Tibial artery (tissue), 4 donors: ENCODE measurements at regions not wholly inside any gene's neighbourhood (a gene's known extent, or its start where the extent isn't known, plus 50 kb on each side); places are given as distances from the start of the nearest gene placed in this dataset.

Experiments
- DNase-seq, 2 donors: peaks; one replicate each; pipeline ENCODE4 v3.0.0-alpha.2; 2019
- H3K27ac ChIP-seq, 2 donors: fragments of 200-600 bp; sonication (generic) in 1 of 2; 1 replicate in 1 of 2; 2 replicates in 1 of 2; pipeline ENCODE4 v1.5.1; 2018 to 2019; ENCODE audit warnings: mild to moderate bottlenecking in 1 of 2
- H3K27me3 ChIP-seq, 2 donors: fragments of 200-600 bp; sonication (generic) in 1 of 2; one replicate each; pipeline versions ENCODE4 v1.5.1 to v1.6.0; 2016 to 2019
- H3K36me3 ChIP-seq, 3 donors: fragments of 200-600 bp; sonication (generic) in 2 of 3; one replicate each; pipeline ENCODE4 v1.5.1; 2016 to 2019; ENCODE audit warnings: mild to moderate bottlenecking in 2 of 3
- H3K4me1 ChIP-seq, 4 donors: fragments of 200-600 bp; sonication (generic) in 2 of 4; 1 replicate in 3 of 4; 2 replicates in 1 of 4; pipeline ENCODE4 v1.5.1; 2016 to 2019
- H3K4me3 ChIP-seq, 2 donors: fragments of 200-600 bp; sonication (generic) in 1 of 2; 1 replicate in 1 of 2; 2 replicates in 1 of 2; pipeline ENCODE4 v1.5.1; 2018 to 2019; ENCODE audit warnings: mild to moderate bottlenecking in 2 of 2
- H3K9me3 ChIP-seq, 3 donors: fragments of 200-600 bp; sonication (generic) in 1 of 3; one replicate each; pipeline ENCODE4 v1.5.1; 2016 to 2019
- CTCF ChIP-seq, 2 experiments: fragments of 200-600 bp in 1 of 2; fragments of 450-650 bp in 1 of 2; IDR thresholded peaks; one replicate each; pipeline ENCODE4 v1.5.1; 2017 to 2019; ENCODE audit warnings: antibody characterized with exemption in 2 of 2, mild to moderate bottlenecking in 1 of 2, moderate library complexity in 1 of 2
- intact Hi-C: fragments of 100-400 bp; cut with DNase I; formaldehyde crosslinking; loops from one replicate; pipeline ENCODE4 v1.15.0; 2023; ENCODE audit warnings: low total_unique reads

- Histone ChIP-seq H3K4me3 (no peak overlapping the region), H3K4me1 (peaks cover 0 to 10% (median 6%) of the 10 kb centered on the region in 4 donors), H3K27me3 (no peaks in the 10 kb centered on the region), H3K9me3 (no peaks in the 10 kb centered on the region), H3K27ac (no peak overlapping the region), H3K36me3 (no peaks in the 10 kb centered on the region)
- no peak for TF ChIP-seq CTCF (IDR thresholded peaks at IDR 0.05)
- DNase-seq, result no peak
- intact Hi-C loops, result no loop called here
Measured at GRCh38 chrX:37904833-37905232, 57.5 kb upstream of the DYNLT3 start.

- Histone ChIP-seq H3K4me1 (peaks cover 0 to 10% (median 6%) of the 10 kb centered on the region in 4 donors), H3K4me3 (peak overlapping the region in 1 of 2 donors; percentile 22), H3K27ac (no peak overlapping the region), H3K27me3 (no peaks in the 10 kb centered on the region), H3K36me3 (no peaks in the 10 kb centered on the region), H3K9me3 (no peaks in the 10 kb centered on the region)
- DNase-seq, result no peak
- intact Hi-C loops, result no loop called here
- peak in 1 of 2 experiments; percentile 13 for TF ChIP-seq CTCF (IDR thresholded peaks at IDR 0.05)
Measured at GRCh38 chrX:37905436-37906147, 58.2 kb upstream of the DYNLT3 start.

GRCh38 chrX:37906357-37906756 is 59.0 kb upstream of the DYNLT3 start:
- H3K27ac ChIP-seq, result no peak overlapping the region
- no peak for TF ChIP-seq CTCF (IDR thresholded peaks at IDR 0.05)
- intact Hi-C loops, result no loop called here
- peaks cover 0 to 10% (median 6%) of the 10 kb centered on the region in 4 donors for H3K4me1 ChIP-seq
- no peaks in the 10 kb centered on the region for H3K36me3 ChIP-seq
- H3K4me3 ChIP-seq, result no peak overlapping the region
- H3K9me3 ChIP-seq, result no peaks in the 10 kb centered on the region
- H3K27me3 ChIP-seq, result no peaks in the 10 kb centered on the region
- no peak for DNase-seq

GRCh38 chrX:37910186-37910585 is 62.8 kb upstream of the DYNLT3 start:
- no peak overlapping the region for H3K27ac ChIP-seq
- TF ChIP-seq CTCF (IDR thresholded peaks at IDR 0.05), result no peak
- no peak for DNase-seq
- H3K27me3 ChIP-seq, result no peaks in the 10 kb centered on the region
- no peaks in the 10 kb centered on the region for H3K36me3 ChIP-seq
- H3K9me3 ChIP-seq, result no peaks in the 10 kb centered on the region
- peaks cover 0 to 10% (median 6%) of the 10 kb centered on the region in 4 donors for H3K4me1 ChIP-seq
- intact Hi-C loops, result no loop called here
- H3K4me3 ChIP-seq, result no peak overlapping the region

GRCh38 chrX:37912304-37912703 is 64.9 kb upstream of the DYNLT3 start:
- H3K9me3 ChIP-seq, result no peaks in the 10 kb centered on the region
- H3K4me1 ChIP-seq, result no peaks in the 10 kb centered on the region
- DNase-seq, result no peak
- H3K4me3 ChIP-seq, result no peak overlapping the region
- no peak for TF ChIP-seq CTCF (IDR thresholded peaks at IDR 0.05)
- no peaks in the 10 kb centered on the region for H3K36me3 ChIP-seq
- H3K27ac ChIP-seq, result no peak overlapping the region
- intact Hi-C loops, result no loop called here
- no peaks in the 10 kb centered on the region for H3K27me3 ChIP-seq
